Heart right ventricle (tissue), 16 donors: ENCODE measurements at regions not wholly inside any gene's neighbourhood (a gene's known extent, or its start where the extent isn't known, plus 50 kb on each side); places are given as distances from the start of the nearest gene placed in this dataset.

Source experiments
- ATAC-seq, 8 donors: fragments of 200-7000 bp; cut with Tn5 transposase; one replicate each; pipeline ENCODE4 v1.9.1; 2020; ENCODE audit warnings: mild to moderate bottlenecking in 8 of 8, moderate library complexity in 8 of 8, moderate number of reproducible peaks in 1 of 8
- DNase-seq, 2 donors: peaks; one replicate each; pipeline ENCODE4 v3.0.0-alpha.2; 2020
- H3K27ac ChIP-seq, 10 donors: fragments of 200-600 bp; sonication (generic) in 2 of 10; one replicate each; pipeline versions ENCODE4 v1.5.0 to v1.8.0; 2020 to 2022; ENCODE audit warnings: mild to moderate bottlenecking in 3 of 10
- H3K27me3 ChIP-seq, 7 donors: fragments of 200-600 bp; one replicate each; pipeline ENCODE4 v1.8.0; 2021 to 2022; ENCODE audit warnings: mild to moderate bottlenecking in 2 of 7
- H3K36me3 ChIP-seq, 9 donors: fragments of 200-600 bp; sonication (generic) in 1 of 9; one replicate each; pipeline versions ENCODE4 v1.5.0 to v1.8.0; 2020 to 2022; ENCODE audit warnings: mild to moderate bottlenecking in 2 of 9
- H3K4me1 ChIP-seq, 9 donors: fragments of 200-600 bp; sonication (generic) in 1 of 9; one replicate each; pipeline versions ENCODE4 v1.5.0 to v1.8.0; 2020 to 2022; ENCODE audit warnings: mild to moderate bottlenecking in 4 of 9
- H3K4me3 ChIP-seq, 10 donors: fragments of 200-600 bp; sonication (generic) in 2 of 10; one replicate each; pipeline versions ENCODE4 v1.5.0 to v1.8.0; 2020 to 2022; ENCODE audit warnings: mild to moderate bottlenecking in 7 of 10, moderate library complexity in 2 of 10
- H3K9me3 ChIP-seq, 11 donors: fragments of 200-600 bp in 10 of 11; sonication (generic) in 2 of 11; one replicate each; pipeline versions ENCODE4 v1.5.0 to v1.8.0; 2013 to 2022; ENCODE audit warnings: mild to moderate bottlenecking in 2 of 11, control low read depth in 1 of 11, moderate library complexity in 1 of 11
- CTCF ChIP-seq, 9 donors: fragments of 200-600 bp; sonication (generic) in 2 of 9; IDR thresholded peaks; one replicate each; pipeline versions ENCODE4 v1.5.0 to v1.8.0; 2021 to 2022; ENCODE audit warnings: antibody characterized with exemption in 9 of 9, mild to moderate bottlenecking in 5 of 9, moderate library complexity in 1 of 9
- WGBS, 2 donors: extraction: QIAGEN DNeasy Blood & Tissue Kit; methylation state at CpG; one replicate each; pipeline ENCODE4 v1.1.7; 2013; ENCODE audit warnings: inconsistent platforms in 1 of 2; 5-methylcytosine and 5-hydroxymethylcytosine counted together
- intact Hi-C, 10 donors: fragments of 100-400 bp; cut with DNase I; formaldehyde crosslinking; loops; one replicate each; pipeline versions ENCODE4 v1.11.1 to v1.14.2; 2022
- donor health status: Arrhythmogenic right ventricular cardiomyopathy.
- donor health status: ischemic (EF 13 %, LVEDD 7.1; RV severe dilation, severe dysfunction).
- donor health status: healthy with polysubstance abuse.
- donor health status: DM: no; HTN: yes; CAD: no.
- donor health status: DM: no; HTN: no; CAD: no.
- donor health status: ischemic (EF 25% LVEDD 6.9; RV normal size, moderate dysfunction).
- donor health status: ischemic (EF 25% LVEDD 5.7; RV mildly dilated, moderate dysfunction).
- donor health status: healthy.
- donor health status: DM: yes; HTN: yes; CAD: no.
- donor health status: Ischemic cardiomyopathy.
- donor health status: ischemic (EF 35%, LVEDD 5.7; RV mildly dilated, moderate dysfunction).
- donor health status: nonischemic (EF 11% LVEDD 7.7; RV severe dilation, severe dysfunction).
- donor health status: DM: yes; HTN: yes; CAD: no.
- donor health status: PGD.
- donor health status: ischemic (EF 29% LVEDD 5.4; RV normal size, mild dysfunction).
- donor health status: nonischemic (EF 23%, LVEDD 6.1; RV moderate dilation, normal function).

DNA sequence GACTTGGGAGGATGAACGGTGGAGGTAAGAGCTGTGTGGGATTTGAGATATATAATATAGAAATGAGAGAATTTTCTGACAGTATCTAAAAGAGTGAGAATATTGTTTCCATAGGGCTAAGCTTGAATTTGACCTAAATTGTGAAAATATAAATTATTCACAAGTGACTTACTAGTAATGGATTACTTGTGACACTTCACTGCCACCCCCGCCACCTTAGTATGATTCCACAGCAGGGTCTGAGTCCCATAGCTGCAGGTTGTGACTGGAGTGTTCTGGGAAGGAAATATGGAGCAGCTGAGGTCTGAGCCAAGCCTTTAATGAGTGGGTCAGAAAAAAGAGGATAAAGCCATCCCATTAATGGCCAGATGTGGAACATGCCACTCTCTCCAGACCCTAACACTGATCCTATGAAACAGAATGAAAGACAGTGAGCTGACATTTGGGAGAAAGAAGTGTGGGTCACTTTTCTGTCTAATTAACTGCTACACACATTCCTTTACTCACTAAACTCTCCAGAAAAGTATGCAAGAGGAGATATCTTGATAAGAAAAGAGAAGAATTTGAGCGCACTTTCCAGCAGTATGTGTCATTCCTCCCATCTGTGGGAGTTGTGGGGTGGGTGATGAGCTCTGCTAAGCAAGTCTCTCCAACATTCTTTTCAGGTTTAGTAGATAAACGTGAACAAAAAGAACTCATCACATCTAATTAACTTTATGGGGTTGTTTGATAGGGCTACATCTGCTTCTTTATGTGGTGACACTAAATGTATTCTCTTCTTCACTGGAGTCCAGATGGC, 1193.4 kb downstream of the SORCS3 start:
- Histone ChIP-seq H3K27me3 (no peaks in the 10 kb centered on the region), H3K36me3 (no peaks in the 10 kb centered on the region), H3K9me3 (no peaks in the 10 kb centered on the region), H3K27ac (no peak overlapping the region), H3K4me3 (no peak overlapping the region), H3K4me1 (peaks cover 0 to 9% (median 0%) of the 10 kb centered on the region in 9 donors)
- ATAC-seq = no peak
- DNase-seq = no peak
- intact Hi-C loops = no loop called here
- WGBS, 2 donors = 66 to 67% methylated on average over 4 of the region's 4 CpGs
- no peak for TF ChIP-seq CTCF (IDR thresholded peaks at IDR 0.05)

- Histone ChIP-seq H3K36me3 (no peaks in the 10 kb centered on the region), H3K4me1 (no peaks in the 10 kb centered on the region), H3K4me3 (no peak overlapping the region), H3K27me3 (no peaks in the 10 kb centered on the region), H3K27ac (no peak overlapping the region), H3K9me3 (peaks cover 0 to 10% (median 0%) of the 10 kb centered on the region in 11 donors)
- ATAC-seq (no peak), DNase-seq (no peak)
- TF ChIP-seq CTCF (IDR thresholded peaks at IDR 0.05) = no peak
- WGBS, 2 donors = 63 to 80% methylated on average over 1 of the region's 1 CpG
- intact Hi-C loops = no loop called here
These were observed 1186.0 kb downstream of the SORCS3 start for GRCh38 chr10:105827133-105827532.

DNA sequence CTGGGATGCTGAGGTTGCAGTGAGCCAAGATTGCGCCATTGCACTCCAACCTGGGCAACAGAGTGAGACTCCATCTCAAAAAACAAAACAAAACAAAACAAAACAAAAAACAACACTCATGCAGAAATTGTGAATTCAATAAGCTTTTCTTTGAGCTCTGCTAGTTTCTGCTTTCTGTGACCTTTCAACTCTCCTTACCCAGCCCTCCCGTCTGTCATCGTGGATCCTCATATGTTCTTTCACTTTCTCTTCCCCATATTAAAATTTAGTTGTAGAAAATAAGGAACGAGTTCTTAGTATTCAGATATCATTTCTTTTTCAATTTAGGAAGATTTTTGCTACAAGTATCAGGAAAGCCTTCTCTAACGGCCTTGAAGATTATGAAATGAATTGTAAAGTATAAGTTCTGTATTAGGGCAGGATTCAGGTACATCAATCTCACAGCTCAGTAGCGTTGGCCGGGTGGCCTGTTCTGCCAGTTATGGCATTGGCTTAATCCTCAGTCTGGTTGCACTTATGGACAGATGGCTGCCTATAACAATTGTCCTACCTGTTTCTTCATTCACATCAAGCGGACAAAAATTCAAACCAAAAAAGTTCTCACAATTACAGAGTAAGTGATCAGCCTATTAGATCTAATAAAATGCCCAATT, 1167.0 kb downstream of the SORCS3 start:
- 80 to 83% methylated on average over 8 of the region's 8 CpGs for WGBS, 2 donors
- Histone ChIP-seq H3K27ac (no peak overlapping the region), H3K4me1 (no peaks in the 10 kb centered on the region), H3K27me3 (no peaks in the 10 kb centered on the region), H3K4me3 (no peak overlapping the region), H3K9me3 (no peaks in the 10 kb centered on the region), H3K36me3 (no peaks in the 10 kb centered on the region)
- no peak for TF ChIP-seq CTCF (IDR thresholded peaks at IDR 0.05)
- intact Hi-C loops = loop anchor here in 1 of 10 donors (10.0 kb wide), 1 partner anchor 367 kb away; no protein-coding TSS in a partner anchor
- DNase-seq = no peak
- ATAC-seq = no peak

DNA sequence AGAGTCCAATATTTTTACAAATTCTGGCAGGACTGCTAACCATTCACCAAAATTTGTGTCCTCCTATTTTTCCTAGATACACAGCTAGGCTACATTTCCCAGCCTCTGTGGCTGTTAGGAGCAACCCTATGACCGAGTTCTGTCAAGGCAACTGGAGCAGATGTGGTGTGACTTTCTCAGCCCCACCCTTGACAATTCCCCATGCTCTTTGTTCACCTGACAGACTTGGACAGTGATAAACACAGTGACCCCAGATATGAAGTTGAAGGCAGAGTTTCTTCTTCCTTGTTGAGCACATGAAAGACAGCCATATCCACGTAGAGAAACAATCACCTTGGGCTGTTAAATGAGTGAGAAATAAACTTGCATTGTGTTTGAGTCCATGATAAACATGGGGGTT, 1162.1 kb downstream of the SORCS3 start:
- TF ChIP-seq CTCF (IDR thresholded peaks at IDR 0.05) = no peak
- WGBS, 2 donors = 43 to 59% methylated on average over 2 of the region's 2 CpGs
- no peaks in the 10 kb centered on the region for H3K4me1 ChIP-seq
- H3K27ac ChIP-seq = no peak overlapping the region
- H3K36me3 ChIP-seq = no peaks in the 10 kb centered on the region
- DNase-seq (no peak), ATAC-seq (no peak)
- H3K4me3 ChIP-seq = no peak overlapping the region
- intact Hi-C loops = loop anchor here in 1 of 10 donors (10.0 kb wide), 1 partner anchor 372 kb away; no protein-coding TSS in a partner anchor
- H3K27me3 ChIP-seq = no peaks in the 10 kb centered on the region
- H3K9me3 ChIP-seq = peaks cover 0 to 3% (median 0%) of the 10 kb centered on the region in 11 donors
